ENCODE measurements at regions not wholly inside any gene's neighbourhood (a gene's known extent, or its start where the extent isn't known, plus 50 kb on each side); places are given as distances from the start of the nearest gene placed in this dataset.
A peak's percentile ranks its signal among the peaks of the same experiment; 100 is the strongest.
"Not testable (repeated sequence)": the region's sequence is repeated elsewhere in the genome, so short reads cannot be mapped to it uniquely, and the experiment has no call there.

- H3K4me3 ChIP-seq (ENCODE audit: low read length): no peak overlapping the region
- no peak for DNase-seq (ENCODE audit: low read depth, low spot score)
Observed at GRCh38 chr18:9003406-9004100, 98.9 kb upstream of the NDUFV2 start.

DNA sequence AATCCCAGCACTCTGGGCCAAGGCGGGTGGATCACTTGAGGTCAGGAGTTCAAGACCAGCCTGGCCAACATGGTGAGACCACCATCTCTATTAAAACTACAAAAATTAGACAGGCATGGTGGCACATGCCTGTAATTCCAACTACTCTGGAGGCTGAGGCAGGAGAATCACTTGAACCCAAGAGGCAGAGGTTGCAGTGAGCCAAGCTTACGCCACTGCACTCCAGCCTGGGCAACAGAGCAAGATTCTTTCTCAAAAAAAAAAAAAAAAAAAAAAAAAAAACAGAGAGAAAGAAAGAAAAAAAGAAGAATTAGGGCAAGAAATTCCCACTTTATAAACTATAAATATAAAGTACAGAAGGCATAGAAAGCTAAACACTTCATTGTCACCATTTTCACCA lies 98.2 kb upstream of the NDUFV2 start:
- not testable (repeated sequence) for DNase-seq (ENCODE audit: low read depth, low spot score); H3K4me3 ChIP-seq (ENCODE audit: low read length)

DNA sequence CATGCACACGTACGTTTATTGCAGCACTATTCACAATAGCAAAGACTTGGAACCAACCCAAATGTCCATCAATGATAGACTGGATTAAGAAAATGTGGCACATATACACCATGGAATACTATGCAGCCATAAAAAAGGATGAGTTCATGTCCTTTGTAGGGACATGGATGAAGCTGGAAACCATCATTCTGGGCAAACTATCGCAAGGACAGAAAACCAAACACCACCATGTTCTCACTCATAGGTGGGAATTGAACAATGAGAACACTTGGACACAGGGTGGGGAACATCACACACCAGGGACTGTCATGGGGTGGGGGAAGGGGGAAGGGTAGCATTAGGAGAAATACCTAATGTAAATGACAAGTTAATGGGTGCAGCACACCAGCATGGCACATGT lies 94.8 kb upstream of the NDUFV2 start:
- not testable (repeated sequence) for DNase-seq (ENCODE audit: low read depth, low spot score); H3K4me3 ChIP-seq (ENCODE audit: low read length)

DNA sequence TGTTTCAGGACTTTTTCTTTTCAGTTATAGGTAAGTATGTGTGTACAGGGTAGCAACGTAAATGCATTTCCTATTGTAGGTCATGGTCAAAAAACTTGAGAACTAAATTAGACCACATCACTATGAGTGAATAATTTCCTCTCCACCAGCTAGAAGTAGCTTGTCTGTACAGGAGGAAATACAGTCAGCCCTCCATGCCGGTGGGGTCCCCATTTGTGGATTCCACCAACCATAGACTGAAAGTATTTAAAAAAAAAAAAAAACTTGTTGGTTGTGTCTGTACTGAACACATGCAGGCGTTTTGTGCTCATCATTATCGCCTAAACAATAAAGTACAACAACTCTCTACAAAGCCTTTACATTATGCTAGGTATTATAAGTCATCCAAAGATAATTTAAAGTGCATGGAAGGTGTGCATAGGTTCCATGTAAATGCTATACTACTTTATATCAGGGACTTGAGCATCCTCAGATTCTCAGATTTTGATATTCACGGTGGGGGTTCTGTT lies 94.2 kb upstream of the NDUFV2 start:
- DNase-seq (ENCODE audit: low read depth, low spot score): peak; percentile 52

DNA sequence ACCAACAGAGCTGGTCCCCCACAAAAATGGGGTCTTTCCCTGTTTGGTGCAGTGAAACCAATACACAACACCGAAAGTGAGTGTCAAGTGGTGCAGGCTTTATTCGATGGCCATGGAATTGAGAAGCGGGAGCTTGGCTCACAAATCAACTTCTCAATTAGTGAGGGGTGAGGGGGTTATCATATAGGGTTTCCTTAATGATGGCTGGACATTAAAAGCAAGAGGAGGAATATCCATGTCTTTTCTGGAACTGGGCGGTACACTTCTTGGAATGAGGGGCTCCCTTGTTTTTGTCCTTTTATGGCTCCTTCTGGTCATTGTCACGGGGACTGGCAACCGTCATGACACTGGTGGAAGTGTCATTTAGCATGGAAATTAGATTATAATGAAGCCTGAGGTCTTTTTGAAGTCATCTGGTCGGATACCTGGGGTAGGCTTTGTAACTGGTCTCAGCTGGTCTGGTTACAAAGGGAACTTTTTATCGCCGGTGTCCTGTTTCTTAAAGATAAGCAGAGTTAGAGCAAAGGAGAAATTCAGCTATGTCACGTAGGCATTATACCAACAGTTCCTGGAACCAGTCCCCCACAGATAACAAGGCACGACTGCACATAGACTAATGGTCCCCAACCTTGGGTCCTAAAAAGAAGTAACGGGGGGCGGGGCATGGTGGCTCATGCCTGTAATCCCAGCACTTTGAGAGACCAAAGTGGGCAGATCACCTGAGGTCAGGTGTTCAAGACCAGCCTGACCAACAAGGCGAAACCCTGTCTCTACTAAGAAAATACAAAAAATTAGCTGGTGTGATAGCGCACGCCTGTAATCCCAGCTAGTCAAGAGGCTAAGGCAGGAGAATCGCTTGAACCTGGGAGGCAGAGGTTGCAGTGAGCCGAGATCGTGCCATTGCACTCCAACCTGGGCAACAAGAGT lies 93.5 kb upstream of the NDUFV2 start:
- no peak for DNase-seq (ENCODE audit: low read depth, low spot score)
- H3K4me3 ChIP-seq (ENCODE audit: low read length): no peak overlapping the region

More for the DNA sequence above, 94.2 kb upstream of the NDUFV2 start:
- no peak overlapping the region for H3K4me3 ChIP-seq (ENCODE audit: low read length)

DNA sequence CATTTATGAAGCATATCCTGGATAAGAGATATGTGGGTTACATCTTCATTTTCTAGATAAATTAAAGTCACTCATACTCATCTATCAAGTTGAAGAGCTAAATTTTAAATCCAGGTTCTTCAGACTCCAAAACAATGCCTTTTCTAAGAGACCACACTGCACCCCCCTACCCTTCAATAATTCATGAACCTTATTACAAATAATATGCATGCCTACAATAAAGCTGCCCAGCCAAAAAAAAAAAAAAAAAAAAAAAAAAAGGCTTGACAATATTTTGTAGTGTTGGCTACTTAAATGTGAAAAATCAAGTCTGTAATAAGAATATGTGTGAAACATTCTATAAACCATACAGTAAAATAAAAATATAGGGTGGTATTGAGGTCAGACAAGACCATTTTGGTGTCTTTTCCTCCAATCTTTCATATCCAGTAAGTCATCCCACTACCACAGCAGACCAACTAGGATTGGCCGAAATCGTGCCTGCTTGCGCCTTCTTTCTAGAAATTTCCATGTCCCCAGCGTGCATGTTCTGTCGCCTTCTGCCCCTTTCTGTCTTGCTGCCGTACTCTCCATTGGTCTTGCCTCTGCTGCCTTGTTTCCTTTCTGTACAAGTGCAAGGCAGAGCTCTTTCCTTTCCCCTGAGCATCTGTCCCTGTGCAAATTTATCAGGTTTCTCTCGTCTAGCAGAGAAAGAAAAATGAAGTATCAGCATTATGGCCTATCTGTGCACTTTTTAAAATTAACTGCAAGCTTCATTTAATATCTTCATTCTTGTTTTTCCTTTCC lies 92.6 kb upstream of the NDUFV2 start:
- H3K4me3 ChIP-seq (ENCODE audit: low read length): no peak overlapping the region
- no peak for DNase-seq (ENCODE audit: low read depth, low spot score)

- no peak overlapping the region for H3K4me3 ChIP-seq (ENCODE audit: low read length)
- DNase-seq (ENCODE audit: low read depth, low spot score): no peak
Observed at GRCh38 chr18:9011431-9011830, 91.1 kb upstream of the NDUFV2 start.

GRCh38 chr18:9013926-9014373 lies 88.5 kb upstream of the NDUFV2 start:
- H3K4me3 ChIP-seq (ENCODE audit: low read length): no peak overlapping the region
- no peak for DNase-seq (ENCODE audit: low read depth, low spot score)

GRCh38 chr18:9015689-9016088 lies 86.8 kb upstream of the NDUFV2 start:
- no peak overlapping the region for H3K4me3 ChIP-seq (ENCODE audit: low read length)
- DNase-seq (ENCODE audit: low read depth, low spot score): no peak

GRCh38 chr18:9016633-9017166 lies 85.8 kb upstream of the NDUFV2 start:
- no peak overlapping the region for H3K4me3 ChIP-seq (ENCODE audit: low read length)
- no peak for DNase-seq (ENCODE audit: low read depth, low spot score)

DNA sequence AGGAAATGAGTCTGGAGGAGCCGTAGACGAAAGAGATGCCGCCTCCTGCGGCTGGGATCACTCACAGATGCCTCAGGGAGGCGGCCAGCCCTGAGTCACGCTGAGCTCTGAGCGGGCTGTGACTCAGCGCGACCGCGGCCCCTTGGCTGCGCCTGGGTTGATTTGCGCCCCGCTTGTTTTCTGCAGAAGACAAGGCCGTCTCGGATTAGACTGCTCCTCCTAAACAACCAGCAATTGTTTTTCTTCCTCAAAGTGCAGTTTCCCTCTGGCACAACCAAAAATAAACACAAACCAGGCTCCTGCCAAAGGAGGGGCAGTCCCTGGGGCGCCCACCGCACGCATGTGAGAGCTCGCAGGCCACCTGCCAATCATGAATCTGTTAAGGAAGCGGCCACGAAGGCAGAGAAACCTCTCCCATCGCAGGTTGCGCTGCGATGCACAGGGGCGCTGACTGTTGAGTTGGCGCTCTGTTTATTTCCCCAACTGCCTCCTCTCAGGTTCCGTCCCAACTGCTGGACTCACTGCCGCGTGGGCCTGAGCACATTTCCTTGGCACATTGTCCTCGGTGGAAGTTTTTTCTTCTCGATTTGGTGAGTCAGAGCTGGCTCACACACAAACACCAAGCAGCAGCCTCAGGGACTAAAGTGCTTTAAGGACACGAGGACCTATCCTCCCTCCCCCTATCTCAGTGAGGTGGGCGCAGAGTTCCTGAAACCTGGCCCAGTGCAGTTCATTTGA lies 85.2 kb upstream of the NDUFV2 start:
- no peak overlapping the region for H3K4me3 ChIP-seq (ENCODE audit: low read length)
- DNase-seq (ENCODE audit: low read depth, low spot score): no peak

GRCh38 chr18:9017905-9018227 lies 84.6 kb upstream of the NDUFV2 start:
- no peak for DNase-seq (ENCODE audit: low read depth, low spot score)
- no peak overlapping the region for H3K4me3 ChIP-seq (ENCODE audit: low read length)

- DNase-seq (ENCODE audit: low read depth, low spot score): no peak
- no peak overlapping the region for H3K4me3 ChIP-seq (ENCODE audit: low read length)
Observed at GRCh38 chr18:9019135-9019534, 83.4 kb upstream of the NDUFV2 start.

GRCh38 chr18:9020221-9020620 lies 82.3 kb upstream of the NDUFV2 start:
- DNase-seq (ENCODE audit: low read depth, low spot score): no peak
- no peak overlapping the region for H3K4me3 ChIP-seq (ENCODE audit: low read length)

GRCh38 chr18:9021458-9021857 lies 81.0 kb upstream of the NDUFV2 start:
- no peak overlapping the region for H3K4me3 ChIP-seq (ENCODE audit: low read length)
- DNase-seq (ENCODE audit: low read depth, low spot score): no peak

- no peak overlapping the region for H3K4me3 ChIP-seq (ENCODE audit: low read length)
- DNase-seq (ENCODE audit: low read depth, low spot score): no peak
Observed at GRCh38 chr18:9022397-9023155, 79.9 kb upstream of the NDUFV2 start.

DNA sequence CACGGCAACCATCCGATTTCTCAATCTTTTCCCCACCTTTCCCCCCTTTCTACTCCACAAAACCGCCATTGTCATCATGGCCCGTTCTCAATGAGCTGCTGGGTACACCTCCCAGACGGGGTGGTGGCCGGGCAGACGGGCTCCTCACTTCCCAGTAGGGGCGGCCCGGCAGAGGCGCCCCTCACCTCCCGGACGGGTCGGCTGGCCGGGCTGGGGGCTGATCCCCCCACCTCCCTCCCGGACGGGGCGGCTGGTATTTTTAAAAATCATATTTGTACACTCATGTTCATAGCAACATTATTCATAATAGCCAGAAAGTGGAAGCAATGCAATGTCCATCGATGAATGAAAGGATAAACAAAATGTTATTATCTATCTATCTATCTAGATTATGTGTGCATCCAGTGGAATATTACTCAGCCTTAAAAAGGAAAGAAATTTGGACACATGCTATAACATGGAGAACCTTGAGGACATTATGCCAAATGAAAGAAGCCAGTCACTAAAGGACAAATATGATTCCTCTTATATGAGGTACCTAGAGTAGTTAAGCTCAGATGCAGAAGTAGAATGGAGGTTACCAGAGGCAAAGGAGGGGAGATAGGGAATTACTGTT lies 78.4 kb upstream of the NDUFV2 start:
- not testable (repeated sequence) for H3K4me3 ChIP-seq (ENCODE audit: low read length); DNase-seq (ENCODE audit: low read depth, low spot score)

All from Jurkat, Clone E6-1 (cell line).